ENCODE measurements at regions not wholly inside any gene's neighbourhood (a gene's known extent, or its start where the extent isn't known, plus 50 kb on each side); places are given as distances from the start of the nearest gene placed in this dataset.

DNA sequence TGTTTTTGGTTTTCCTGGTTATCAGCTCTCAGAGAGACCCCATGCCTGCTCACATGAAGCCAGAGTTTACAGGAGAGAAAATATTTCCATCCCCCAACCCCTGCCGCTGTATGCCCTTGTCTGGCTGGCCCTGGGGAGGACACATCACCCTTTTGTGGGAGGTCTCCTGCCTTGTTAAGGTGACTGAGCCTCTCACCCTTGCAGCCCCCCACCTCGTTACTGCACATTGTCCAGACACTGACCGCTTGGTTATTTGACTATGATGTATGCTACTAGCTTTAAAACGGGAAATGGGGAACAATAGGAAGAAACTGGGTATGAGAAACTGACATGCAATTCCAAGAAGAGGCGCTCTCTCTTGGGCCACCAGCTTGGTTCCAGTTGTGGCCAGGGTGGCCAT lies 51.1 kb upstream of the RFPL3 start:
- no peak for DNase-seq (ENCODE audit: low read depth in 1 of 2, low spot score in 2 of 2)
- no peak overlapping the region for H3K4me3 ChIP-seq
- H3K36me3 ChIP-seq, result no peaks in the 10 kb centered on the region
- H3K27ac ChIP-seq, result no peak overlapping the region
- 0 out of 2 replicates have a peak, but pooled peaks cover 2% of the 10 kb centered on the region for H3K27me3 ChIP-seq (replicated peaks)
- H3K4me1 ChIP-seq (replicated peaks), result no peaks in the 10 kb centered on the region
- no peaks in the 10 kb centered on the region for H3K9me3 ChIP-seq (replicated peaks)

DNA sequence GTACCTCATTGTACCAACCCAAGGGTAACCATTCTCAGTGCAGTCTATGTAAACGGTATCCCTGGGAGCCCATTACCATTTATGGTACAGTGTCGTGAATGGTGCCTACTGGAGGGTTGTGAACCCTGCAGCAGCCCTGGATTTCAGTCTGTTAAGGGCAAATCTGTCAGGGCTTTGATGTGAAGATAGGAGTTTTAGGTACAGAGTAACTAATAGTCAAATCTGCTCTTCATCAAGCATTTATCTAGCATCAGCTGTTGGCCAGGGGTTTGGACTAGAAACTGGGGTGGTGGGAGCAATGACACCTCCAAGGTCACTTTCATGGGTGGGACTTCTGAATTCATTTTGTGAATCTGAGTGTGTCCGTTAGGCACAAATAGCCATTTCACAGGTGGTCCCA lies 50.6 kb upstream of the RFPL3 start:
- Histone ChIP-seq H3K27me3 (replicated peaks) (0 out of 2 replicates have a peak, but pooled peaks cover 2% of the 10 kb centered on the region), H3K27ac (no peak overlapping the region), H3K4me1 (replicated peaks) (no peaks in the 10 kb centered on the region), H3K9me3 (replicated peaks) (no peaks in the 10 kb centered on the region), H3K36me3 (no peaks in the 10 kb centered on the region), H3K4me3 (no peak overlapping the region)
- DNase-seq (ENCODE audit: low read depth in 1 of 2, low spot score in 2 of 2), result no peak

DNA sequence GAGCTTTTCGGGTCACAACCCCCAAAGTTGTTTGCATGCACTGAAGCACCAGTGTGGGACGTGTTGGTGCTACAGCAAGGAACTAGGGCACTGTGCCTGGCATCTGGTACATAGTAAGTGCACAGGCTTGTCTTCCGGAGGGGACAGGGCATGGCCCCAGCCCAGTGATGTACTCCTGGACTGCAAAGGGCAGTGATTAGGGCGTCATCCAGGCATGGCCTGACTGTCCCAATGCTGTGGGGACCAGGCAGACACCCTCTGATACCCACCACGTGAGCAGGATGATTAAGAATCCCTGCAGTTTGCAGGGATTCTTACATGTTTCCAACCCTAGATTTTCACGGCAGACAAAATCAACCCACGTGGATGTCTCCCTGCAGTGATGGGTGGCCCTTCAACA lies 50.0 kb upstream of the RFPL3 start:
- Histone ChIP-seq H3K4me1 (replicated peaks) (no peaks in the 10 kb centered on the region), H3K36me3 (no peaks in the 10 kb centered on the region), H3K27me3 (replicated peaks) (0 out of 2 replicates have a peak, but pooled peaks cover 2% of the 10 kb centered on the region), H3K9me3 (replicated peaks) (no peaks in the 10 kb centered on the region), H3K27ac (no peak overlapping the region), H3K4me3 (no peak overlapping the region)
- DNase-seq (ENCODE audit: low read depth in 1 of 2, low spot score in 2 of 2), result peak in 1 of 2 experiments; percentile 25

Data from SJSA1 (cell line).